Cardiac muscle cell (in vitro differentiated cells and primary cell): ENCODE measurements at regions not wholly inside any gene's neighbourhood (a gene's known extent, or its start where the extent isn't known, plus 50 kb on each side); places are given as distances from the start of the nearest gene placed in this dataset.

Experiments used
- DNase-seq, 2 donors: peaks; one replicate each; pipeline versions ENCODE4 v3.0.0 to v3.0.0-alpha.2; 2010 to 2017; ENCODE audit warnings: low read depth in 1 of 2, low spot score in 1 of 2
- H3K27ac ChIP-seq: fragments of 200-600 bp; sonication (generic); 2 replicates; pipeline ENCODE4 v1.5.1; 2016
- H3K27me3 ChIP-seq: fragments of 200-600 bp; sonication (generic); 2 replicates; pipeline ENCODE4 v1.6.0; 2016; ENCODE audit warnings: control low read depth
- H3K36me3 ChIP-seq: fragments of 200-600 bp; sonication (generic); 2 replicates; pipeline ENCODE4 v1.5.1; 2016; ENCODE audit warnings: control low read depth
- H3K4me1 ChIP-seq: fragments of 200-600 bp; sonication (generic); 2 replicates; pipeline ENCODE4 v1.8.1; 2017; ENCODE audit warnings: low read depth, mild to moderate bottlenecking, mixed run types
- H3K4me3 ChIP-seq: fragments of 200-600 bp; sonication (generic); 2 replicates; pipeline ENCODE4 v1.5.1; 2016; ENCODE audit warnings: mild to moderate bottlenecking
- H3K9me3 ChIP-seq: fragments of 200-600 bp; sonication (generic); 2 replicates; pipeline ENCODE4 v1.5.1; 2017; ENCODE audit warnings: low read depth, mild to moderate bottlenecking, control low read depth
- TF ChIP-seq, protein P1 (sequence below): IDR thresholded peaks from 2 replicates; pipeline ENCODE4 v1.5.1; 2012; ENCODE audit warnings: low read depth, mild to moderate bottlenecking, low read length

GRCh38 chr6:14226051-14226660, 108.6 kb downstream of the CD83 start:
- H3K4me3 ChIP-seq: no peak overlapping the region
- no peak overlapping the region for H3K27ac ChIP-seq
- no peaks in the 10 kb centered on the region for H3K36me3 ChIP-seq
- H3K4me1 ChIP-seq: peaks cover 16% of the 10 kb centered on the region
- H3K27me3 ChIP-seq: no peaks in the 10 kb centered on the region
- TF ChIP-seq, protein P1, sequence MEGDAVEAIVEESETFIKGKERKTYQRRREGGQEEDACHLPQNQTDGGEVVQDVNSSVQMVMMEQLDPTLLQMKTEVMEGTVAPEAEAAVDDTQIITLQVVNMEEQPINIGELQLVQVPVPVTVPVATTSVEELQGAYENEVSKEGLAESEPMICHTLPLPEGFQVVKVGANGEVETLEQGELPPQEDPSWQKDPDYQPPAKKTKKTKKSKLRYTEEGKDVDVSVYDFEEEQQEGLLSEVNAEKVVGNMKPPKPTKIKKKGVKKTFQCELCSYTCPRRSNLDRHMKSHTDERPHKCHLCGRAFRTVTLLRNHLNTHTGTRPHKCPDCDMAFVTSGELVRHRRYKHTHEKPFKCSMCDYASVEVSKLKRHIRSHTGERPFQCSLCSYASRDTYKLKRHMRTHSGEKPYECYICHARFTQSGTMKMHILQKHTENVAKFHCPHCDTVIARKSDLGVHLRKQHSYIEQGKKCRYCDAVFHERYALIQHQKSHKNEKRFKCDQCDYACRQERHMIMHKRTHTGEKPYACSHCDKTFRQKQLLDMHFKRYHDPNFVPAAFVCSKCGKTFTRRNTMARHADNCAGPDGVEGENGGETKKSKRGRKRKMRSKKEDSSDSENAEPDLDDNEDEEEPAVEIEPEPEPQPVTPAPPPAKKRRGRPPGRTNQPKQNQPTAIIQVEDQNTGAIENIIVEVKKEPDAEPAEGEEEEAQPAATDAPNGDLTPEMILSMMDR: no peak
- no peak for DNase-seq
- H3K9me3 ChIP-seq: no peaks in the 10 kb centered on the region

- TF ChIP-seq, protein P1: no peak
- DNase-seq: peak in 1 of 2 donors; percentile 27
- no peak overlapping the region for H3K27ac ChIP-seq
- no peak overlapping the region for H3K4me3 ChIP-seq
- H3K36me3 ChIP-seq: no peaks in the 10 kb centered on the region
- no peaks in the 10 kb centered on the region for H3K27me3 ChIP-seq
- peaks cover 9% of the 10 kb centered on the region for H3K4me1 ChIP-seq
- H3K9me3 ChIP-seq: no peaks in the 10 kb centered on the region
These were observed 111.0 kb downstream of the CD83 start for GRCh38 chr6:14228571-14228970.

- H3K4me3 ChIP-seq: no peak overlapping the region
- no peak overlapping the region for H3K27ac ChIP-seq
- TF ChIP-seq, protein P1: no peak
- H3K36me3 ChIP-seq: no peaks in the 10 kb centered on the region
- no peak for DNase-seq
- no peaks in the 10 kb centered on the region for H3K27me3 ChIP-seq
- no peaks in the 10 kb centered on the region for H3K9me3 ChIP-seq
- H3K4me1 ChIP-seq: no peaks in the 10 kb centered on the region
These were observed 113.5 kb downstream of the CD83 start for GRCh38 chr6:14231071-14231483.

DNA sequence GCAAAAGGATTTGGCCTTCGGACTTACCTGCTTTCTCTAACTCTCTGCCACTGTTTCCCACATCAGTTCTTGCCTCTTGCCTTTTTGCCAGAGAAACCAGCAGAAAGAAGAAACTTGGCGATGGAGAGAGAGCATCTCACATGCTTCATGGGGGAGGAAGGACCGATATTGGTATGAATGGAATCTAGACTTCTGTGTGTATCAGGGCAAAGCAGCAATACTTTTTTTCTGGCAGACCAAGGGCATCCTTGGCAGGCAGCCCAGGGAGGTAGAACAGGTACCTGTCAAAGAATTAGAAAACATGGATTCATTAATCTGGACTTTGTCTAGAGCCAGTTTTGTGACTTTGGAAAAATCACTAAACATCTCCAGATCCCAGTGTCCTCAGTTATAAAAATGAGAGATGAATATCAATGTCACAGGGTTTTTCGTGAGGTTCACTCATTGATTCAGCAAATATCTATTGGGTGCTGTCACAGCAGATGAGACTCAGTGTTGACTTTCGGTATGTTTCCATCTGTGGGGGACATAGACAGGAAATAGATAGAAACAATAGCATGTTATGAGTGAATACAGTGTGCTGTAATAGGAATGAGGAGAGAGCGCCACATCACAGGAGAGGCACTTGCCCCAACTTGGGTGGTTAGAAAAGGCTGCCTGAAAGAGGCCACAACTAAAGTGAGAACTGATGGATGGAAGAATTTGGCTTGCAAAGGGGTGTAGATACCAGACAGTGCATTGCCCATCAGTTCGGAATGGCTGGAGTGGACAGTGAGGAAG, 114.1 kb downstream of the CD83 start:
- H3K27me3 ChIP-seq: no peaks in the 10 kb centered on the region
- no peak overlapping the region for H3K4me3 ChIP-seq
- no peak overlapping the region for H3K27ac ChIP-seq
- H3K4me1 ChIP-seq: no peaks in the 10 kb centered on the region
- DNase-seq: no peak
- no peaks in the 10 kb centered on the region for H3K36me3 ChIP-seq
- no peaks in the 10 kb centered on the region for H3K9me3 ChIP-seq
- TF ChIP-seq, protein P1: no peak

- H3K27ac ChIP-seq: no peak overlapping the region
- H3K4me3 ChIP-seq: no peak overlapping the region
- DNase-seq: no peak
- TF ChIP-seq, protein P1: no peak
- H3K9me3 ChIP-seq: no peaks in the 10 kb centered on the region
- no peaks in the 10 kb centered on the region for H3K27me3 ChIP-seq
- no peaks in the 10 kb centered on the region for H3K4me1 ChIP-seq
- no peaks in the 10 kb centered on the region for H3K36me3 ChIP-seq
These were observed 115.3 kb downstream of the CD83 start for GRCh38 chr6:14232889-14233288.
